A549 (cell line): ENCODE measurements at regions not wholly inside any gene's neighbourhood (a gene's known extent, or its start where the extent isn't known, plus 50 kb on each side); places are given as distances from the start of the nearest gene placed in this dataset.

Source experiments
- BHLHE40 ChIP-seq: IDR thresholded peaks from 2 replicates; pipeline ENCODE4 v1.6.1; 2012; ENCODE audit warnings: low read depth, low read length, inconsistent platforms
- CEBPB ChIP-seq, 2 experiments: fragments of >200 bp in 1 of 2; sonication (Bioruptor Twin) in 1 of 2; formaldehyde crosslinking in 1 of 2; IDR thresholded peaks; 2 replicates each; pipeline ENCODE4 v1.6.1; 2012 to 2016
- CHD2 ChIP-seq: fragments of 150-350 bp; IDR thresholded peaks from 2 replicates; pipeline ENCODE4 v1.6.1; 2014; ENCODE audit warnings: low read length; ENCODE audit not compliant: partially characterized antibody
- CHD4 ChIP-seq: fragments of 200-600 bp; sonication (generic); IDR thresholded peaks from 2 replicates; pipeline ENCODE4 v1.6.1; 2016; ENCODE audit warnings: antibody characterized with exemption, mild to moderate bottlenecking, borderline replicate concordance
- CTCF ChIP-seq: fragments of >200 bp; sonication (Bioruptor Twin); formaldehyde crosslinking; IDR thresholded peaks from 3 replicates; pipeline ENCODE4 v1.5.1; 2016
- HOXA7 ChIP-seq: fragments of 250-450 bp; sonication (Bioruptor Pico); IDR thresholded peaks from 2 replicates; pipeline ENCODE4 v1.5.0; 2020; ENCODE audit warnings: mild to moderate bottlenecking, moderate library complexity
- JUN ChIP-seq, 2 experiments: fragments of >200 bp; sonication (Bioruptor Twin); formaldehyde crosslinking; IDR thresholded peaks; 2 replicates in 1 of 2; 3 replicates in 1 of 2; pipeline ENCODE4 v1.6.1; 2016 to 2017
- JUNB ChIP-seq: fragments of >200 bp; sonication (Bioruptor Twin); formaldehyde crosslinking; IDR thresholded peaks from 2 replicates; pipeline ENCODE4 v1.6.1; 2016
- MAZ ChIP-seq: fragments of 150-350 bp; IDR thresholded peaks from 2 replicates; pipeline ENCODE4 v1.6.1; 2014; ENCODE audit warnings: antibody characterized with exemption, low read depth, low read length, borderline replicate concordance
- NPAS2 ChIP-seq: fragments of 250-450 bp; sonication (Bioruptor Pico); IDR thresholded peaks from 2 replicates; pipeline ENCODE4 v1.8.0; 2022; ENCODE audit warnings: mild to moderate bottlenecking, moderate library complexity, borderline replicate concordance
- POLR2A ChIP-seq: IDR thresholded peaks from 2 replicates; pipeline ENCODE4 v1.6.1; 2012; ENCODE audit warnings: mild to moderate bottlenecking, low read length
- RARB ChIP-seq: fragments of 250-450 bp; sonication (Bioruptor Pico); IDR thresholded peaks from 2 replicates; pipeline ENCODE4 v1.8.0; 2021; ENCODE audit warnings: mild to moderate bottlenecking, moderate library complexity
- TFCP2L1 ChIP-seq: fragments of 250-450 bp; sonication (Bioruptor Pico); IDR thresholded peaks from 2 replicates; pipeline ENCODE4 v1.5.0; 2021; ENCODE audit warnings: mild to moderate bottlenecking

DNA sequence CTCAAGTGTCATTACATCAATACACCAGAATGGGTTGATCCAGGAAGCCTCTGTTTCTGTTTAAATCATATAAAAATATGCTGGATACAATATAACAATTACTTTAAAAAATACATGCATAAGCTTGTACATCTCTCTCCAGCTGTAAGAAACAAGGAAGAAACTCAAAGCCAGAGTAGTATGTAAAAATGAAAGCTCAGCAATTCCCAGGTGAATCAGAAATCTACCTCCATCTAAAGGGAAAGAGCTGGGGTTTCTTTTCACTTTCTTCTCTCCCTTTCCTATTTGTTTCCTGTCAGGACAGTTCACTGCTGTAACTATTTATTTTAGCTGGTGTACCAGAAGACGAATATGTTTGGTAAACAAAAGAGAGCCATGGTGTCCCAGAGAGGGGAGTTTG is 301.0 kb upstream of the C1orf87 start:
- no peak for TF ChIP-seq TFCP2L1 (CRISPR knock-in tag)
- no peak for TF ChIP-seq CTCF
- no peak for TF ChIP-seq CEBPB (IDR thresholded peaks at IDR 0.05)
- TF ChIP-seq RARB (CRISPR knock-in tag): no peak
- no peak for TF ChIP-seq CHD4
- TF ChIP-seq POLR2A: no peak
- no peak for TF ChIP-seq JUNB
- TF ChIP-seq HOXA7 (CRISPR knock-in tag): no peak
- no peak for TF ChIP-seq CHD2
- no peak for TF ChIP-seq MAZ
- no peak for TF ChIP-seq BHLHE40
- no peak for TF ChIP-seq JUN (IDR thresholded peaks at IDR 0.05)
- TF ChIP-seq NPAS2 (CRISPR knock-in tag): no peak
